ENCODE measurements at regions not wholly inside any gene's neighbourhood (a gene's known extent, or its start where the extent isn't known, plus 50 kb on each side); places are given as distances from the start of the nearest gene placed in this dataset.

DNA sequence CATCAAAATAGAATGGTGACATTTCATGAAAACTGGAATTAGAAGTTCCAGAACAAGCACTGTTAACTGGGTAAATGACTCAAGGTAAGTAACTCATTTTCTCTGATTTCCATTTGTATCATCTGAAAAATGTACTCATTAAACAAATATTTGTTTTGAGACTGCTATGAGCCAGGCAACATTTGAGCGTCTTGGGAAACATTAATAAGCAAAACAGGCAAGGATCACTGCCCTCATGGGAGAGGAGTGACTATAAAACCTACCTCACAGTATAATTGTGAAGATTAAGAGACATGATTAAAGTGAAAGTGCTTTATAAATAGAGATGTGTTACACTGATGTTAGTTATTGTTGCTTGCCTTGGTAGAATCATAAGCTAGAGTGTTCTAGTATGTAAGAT is 711.8 kb upstream of the UBE2E2 start:
- TF ChIP-seq, protein P1, sequence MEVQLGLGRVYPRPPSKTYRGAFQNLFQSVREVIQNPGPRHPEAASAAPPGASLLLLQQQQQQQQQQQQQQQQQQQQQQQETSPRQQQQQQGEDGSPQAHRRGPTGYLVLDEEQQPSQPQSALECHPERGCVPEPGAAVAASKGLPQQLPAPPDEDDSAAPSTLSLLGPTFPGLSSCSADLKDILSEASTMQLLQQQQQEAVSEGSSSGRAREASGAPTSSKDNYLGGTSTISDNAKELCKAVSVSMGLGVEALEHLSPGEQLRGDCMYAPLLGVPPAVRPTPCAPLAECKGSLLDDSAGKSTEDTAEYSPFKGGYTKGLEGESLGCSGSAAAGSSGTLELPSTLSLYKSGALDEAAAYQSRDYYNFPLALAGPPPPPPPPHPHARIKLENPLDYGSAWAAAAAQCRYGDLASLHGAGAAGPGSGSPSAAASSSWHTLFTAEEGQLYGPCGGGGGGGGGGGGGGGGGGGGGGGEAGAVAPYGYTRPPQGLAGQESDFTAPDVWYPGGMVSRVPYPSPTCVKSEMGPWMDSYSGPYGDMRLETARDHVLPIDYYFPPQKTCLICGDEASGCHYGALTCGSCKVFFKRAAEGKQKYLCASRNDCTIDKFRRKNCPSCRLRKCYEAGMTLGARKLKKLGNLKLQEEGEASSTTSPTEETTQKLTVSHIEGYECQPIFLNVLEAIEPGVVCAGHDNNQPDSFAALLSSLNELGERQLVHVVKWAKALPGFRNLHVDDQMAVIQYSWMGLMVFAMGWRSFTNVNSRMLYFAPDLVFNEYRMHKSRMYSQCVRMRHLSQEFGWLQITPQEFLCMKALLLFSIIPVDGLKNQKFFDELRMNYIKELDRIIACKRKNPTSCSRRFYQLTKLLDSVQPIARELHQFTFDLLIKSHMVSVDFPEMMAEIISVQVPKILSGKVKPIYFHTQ (CRISPR knock-in tag; IDR thresholded peaks at IDR 0.05), result no peak
- TF ChIP-seq, protein P2, sequence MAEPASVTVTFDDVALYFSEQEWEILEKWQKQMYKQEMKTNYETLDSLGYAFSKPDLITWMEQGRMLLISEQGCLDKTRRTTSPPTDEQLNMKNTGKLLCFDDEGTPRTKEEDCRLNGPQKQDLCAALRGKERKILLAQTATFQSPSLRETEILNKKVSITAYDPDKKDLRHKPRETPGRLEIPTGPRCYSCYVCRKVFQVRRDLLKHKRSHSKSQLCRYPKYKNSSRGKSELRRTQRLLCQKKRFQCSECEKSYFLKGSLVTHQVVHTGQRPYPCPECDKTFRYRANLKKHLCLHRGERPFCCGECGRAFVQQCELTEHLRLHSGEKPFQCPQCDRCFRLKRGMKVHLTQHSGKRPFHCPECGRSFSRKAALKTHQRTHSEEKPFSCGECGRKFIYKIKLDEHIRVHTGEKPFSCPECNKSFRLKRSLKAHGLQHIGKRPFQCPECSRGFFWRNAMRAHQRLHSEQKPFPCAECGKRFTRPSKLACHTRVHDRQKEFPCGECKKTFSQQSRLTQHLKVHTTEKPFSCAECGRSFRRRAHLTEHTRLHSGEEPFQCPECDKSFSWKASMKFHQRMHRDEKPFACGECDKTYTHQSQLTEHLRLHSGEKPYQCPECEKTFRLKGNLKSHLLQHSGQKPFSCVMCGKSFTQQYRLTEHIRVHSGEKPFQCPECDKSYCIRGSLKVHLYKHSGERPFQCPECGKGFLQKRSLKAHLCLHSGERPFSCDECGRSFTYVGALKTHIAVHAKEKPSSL (CRISPR knock-in tag; conservative IDR thresholded peaks at IDR 0.05), result no peak
- TF ChIP-seq GTF2I (CRISPR knock-in tag; conservative IDR thresholded peaks at IDR 0.05) (no peak), SMAD4 (CRISPR knock-in tag; IDR thresholded peaks at IDR 0.05) (no peak), NFYB (CRISPR knock-in tag; conservative IDR thresholded peaks at IDR 0.05; ENCODE audit: low read depth) (no peak), FOXP1 (CRISPR knock-in tag; IDR thresholded peaks at IDR 0.05; ENCODE audit: borderline replicate concordance) (no peak), NFATC4 (CRISPR knock-in tag; IDR thresholded peaks at IDR 0.05) (no peak), GABPB1 (CRISPR knock-in tag; IDR thresholded peaks at IDR 0.05) (no peak), RELA (CRISPR knock-in tag; IDR thresholded peaks at IDR 0.05; ENCODE audit: borderline replicate concordance) (no peak), IRF2 (CRISPR knock-in tag; IDR thresholded peaks at IDR 0.05; ENCODE audit: borderline replicate concordance, low read depth) (no peak), MXD4 (CRISPR knock-in tag; IDR thresholded peaks at IDR 0.05; ENCODE audit: borderline replicate concordance) (no peak), KAT7 (CRISPR knock-in tag; IDR thresholded peaks at IDR 0.05; ENCODE audit: borderline replicate concordance) (no peak), ZNF396 (CRISPR knock-in tag; IDR thresholded peaks at IDR 0.05; ENCODE audit: borderline replicate concordance) (no peak)
- TF ChIP-seq, protein P3, sequence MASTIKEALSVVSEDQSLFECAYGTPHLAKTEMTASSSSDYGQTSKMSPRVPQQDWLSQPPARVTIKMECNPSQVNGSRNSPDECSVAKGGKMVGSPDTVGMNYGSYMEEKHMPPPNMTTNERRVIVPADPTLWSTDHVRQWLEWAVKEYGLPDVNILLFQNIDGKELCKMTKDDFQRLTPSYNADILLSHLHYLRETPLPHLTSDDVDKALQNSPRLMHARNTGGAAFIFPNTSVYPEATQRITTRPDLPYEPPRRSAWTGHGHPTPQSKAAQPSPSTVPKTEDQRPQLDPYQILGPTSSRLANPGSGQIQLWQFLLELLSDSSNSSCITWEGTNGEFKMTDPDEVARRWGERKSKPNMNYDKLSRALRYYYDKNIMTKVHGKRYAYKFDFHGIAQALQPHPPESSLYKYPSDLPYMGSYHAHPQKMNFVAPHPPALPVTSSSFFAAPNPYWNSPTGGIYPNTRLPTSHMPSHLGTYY (CRISPR knock-in tag; IDR thresholded peaks at IDR 0.05), result no peak
- TF ChIP-seq, protein P4, sequence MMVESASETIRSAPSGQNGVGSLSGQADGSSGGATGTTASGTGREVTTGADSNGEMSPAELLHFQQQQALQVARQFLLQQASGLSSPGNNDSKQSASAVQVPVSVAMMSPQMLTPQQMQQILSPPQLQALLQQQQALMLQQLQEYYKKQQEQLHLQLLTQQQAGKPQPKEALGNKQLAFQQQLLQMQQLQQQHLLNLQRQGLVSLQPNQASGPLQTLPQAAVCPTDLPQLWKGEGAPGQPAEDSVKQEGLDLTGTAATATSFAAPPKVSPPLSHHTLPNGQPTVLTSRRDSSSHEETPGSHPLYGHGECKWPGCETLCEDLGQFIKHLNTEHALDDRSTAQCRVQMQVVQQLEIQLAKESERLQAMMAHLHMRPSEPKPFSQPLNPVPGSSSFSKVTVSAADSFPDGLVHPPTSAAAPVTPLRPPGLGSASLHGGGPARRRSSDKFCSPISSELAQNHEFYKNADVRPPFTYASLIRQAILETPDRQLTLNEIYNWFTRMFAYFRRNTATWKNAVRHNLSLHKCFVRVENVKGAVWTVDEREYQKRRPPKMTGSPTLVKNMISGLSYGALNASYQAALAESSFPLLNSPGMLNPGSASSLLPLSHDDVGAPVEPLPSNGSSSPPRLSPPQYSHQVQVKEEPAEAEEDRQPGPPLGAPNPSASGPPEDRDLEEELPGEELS (CRISPR knock-in tag; IDR thresholded peaks at IDR 0.05), result no peak
- TF ChIP-seq, protein P5, sequence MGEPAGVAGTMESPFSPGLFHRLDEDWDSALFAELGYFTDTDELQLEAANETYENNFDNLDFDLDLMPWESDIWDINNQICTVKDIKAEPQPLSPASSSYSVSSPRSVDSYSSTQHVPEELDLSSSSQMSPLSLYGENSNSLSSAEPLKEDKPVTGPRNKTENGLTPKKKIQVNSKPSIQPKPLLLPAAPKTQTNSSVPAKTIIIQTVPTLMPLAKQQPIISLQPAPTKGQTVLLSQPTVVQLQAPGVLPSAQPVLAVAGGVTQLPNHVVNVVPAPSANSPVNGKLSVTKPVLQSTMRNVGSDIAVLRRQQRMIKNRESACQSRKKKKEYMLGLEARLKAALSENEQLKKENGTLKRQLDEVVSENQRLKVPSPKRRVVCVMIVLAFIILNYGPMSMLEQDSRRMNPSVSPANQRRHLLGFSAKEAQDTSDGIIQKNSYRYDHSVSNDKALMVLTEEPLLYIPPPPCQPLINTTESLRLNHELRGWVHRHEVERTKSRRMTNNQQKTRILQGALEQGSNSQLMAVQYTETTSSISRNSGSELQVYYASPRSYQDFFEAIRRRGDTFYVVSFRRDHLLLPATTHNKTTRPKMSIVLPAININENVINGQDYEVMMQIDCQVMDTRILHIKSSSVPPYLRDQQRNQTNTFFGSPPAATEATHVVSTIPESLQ (CRISPR knock-in tag; IDR thresholded peaks at IDR 0.05), result no peak
- TF ChIP-seq, protein P6, sequence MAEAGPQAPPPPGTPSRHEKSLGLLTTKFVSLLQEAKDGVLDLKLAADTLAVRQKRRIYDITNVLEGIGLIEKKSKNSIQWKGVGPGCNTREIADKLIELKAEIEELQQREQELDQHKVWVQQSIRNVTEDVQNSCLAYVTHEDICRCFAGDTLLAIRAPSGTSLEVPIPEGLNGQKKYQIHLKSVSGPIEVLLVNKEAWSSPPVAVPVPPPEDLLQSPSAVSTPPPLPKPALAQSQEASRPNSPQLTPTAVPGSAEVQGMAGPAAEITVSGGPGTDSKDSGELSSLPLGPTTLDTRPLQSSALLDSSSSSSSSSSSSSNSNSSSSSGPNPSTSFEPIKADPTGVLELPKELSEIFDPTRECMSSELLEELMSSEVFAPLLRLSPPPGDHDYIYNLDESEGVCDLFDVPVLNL (CRISPR knock-in tag; IDR thresholded peaks at IDR 0.05; ENCODE audit: borderline replicate concordance, low read depth), result no peak
- no peak for DNase-seq (ENCODE audit: low spot score)
- Mint-ChIP-seq H3K9me3 (no peaks in the 10 kb centered on the region), H3K27ac (no peak overlapping the region), H3K27me3 (ENCODE audit: low read depth) (peaks cover 74% of the 10 kb centered on the region), H3K4me3 (no peak overlapping the region), H3K36me3 (no peaks in the 10 kb centered on the region), H3K4me1 (peaks cover 10% of the 10 kb centered on the region)
- ChIA-PET POLR2A (no interaction called here), CTCF (no interaction called here)
- no peak for ATAC-seq

All from WTC11 (cell line).